GF-D8 (cell line): ENCODE measurements at regions not wholly inside any gene's neighbourhood (a gene's known extent, or its start where the extent isn't known, plus 50 kb on each side); places are given as distances from the start of the nearest gene placed in this dataset.
A peak's percentile ranks its signal among the peaks of the same experiment; 100 is the strongest.
"Not testable (repeated sequence)": the region's sequence is repeated elsewhere in the genome, so short reads cannot be mapped to it uniquely, and the experiment has no call there.

Source experiments
- DNase-seq: peaks from one replicate; lab custom pipeline; 2025; lab: John Stamatoyannopoulos, UW

GRCh38 chr10:30763918-30764317 lies 134.4 kb upstream of the LYZL2 start:
- DNase-seq, result no peak

- no peak for DNase-seq
Measured at GRCh38 chr10:30762620-30763019, 133.1 kb upstream of the LYZL2 start.

- no peak for DNase-seq
Measured at GRCh38 chr10:30759423-30759822, 129.9 kb upstream of the LYZL2 start.

GRCh38 chr10:30758338-30758737 lies 128.8 kb upstream of the LYZL2 start:
- no peak for DNase-seq

GRCh38 chr10:30756896-30757295 lies 127.3 kb upstream of the LYZL2 start:
- DNase-seq, result no peak

- no peak for DNase-seq
Measured at GRCh38 chr10:30756151-30756550, 126.6 kb upstream of the LYZL2 start.

- DNase-seq, result no peak
Measured at GRCh38 chr10:30755441-30755953, 125.9 kb upstream of the LYZL2 start.

- no peak for DNase-seq
Measured at GRCh38 chr10:30752481-30752881, 122.9 kb upstream of the LYZL2 start.

- DNase-seq, result peak; percentile 17
Measured at GRCh38 chr10:30751678-30752331, 122.3 kb upstream of the LYZL2 start.

- DNase-seq, result peak; percentile 53
Measured at GRCh38 chr10:30750971-30751677, 121.6 kb upstream of the LYZL2 start.

GRCh38 chr10:30749385-30749784 lies 119.8 kb upstream of the LYZL2 start:
- DNase-seq, result no peak

GRCh38 chr10:30748152-30748973 lies 118.8 kb upstream of the LYZL2 start:
- DNase-seq, result no peak

GRCh38 chr10:30747633-30748032 lies 118.1 kb upstream of the LYZL2 start:
- DNase-seq, result no peak

- DNase-seq, result no peak
Measured at GRCh38 chr10:30745953-30746352, 116.4 kb upstream of the LYZL2 start.

GRCh38 chr10:30744106-30744505 lies 114.6 kb upstream of the LYZL2 start:
- no peak for DNase-seq

GRCh38 chr10:30743586-30743985 lies 114.0 kb upstream of the LYZL2 start:
- no peak for DNase-seq

GRCh38 chr10:30742471-30742870 lies 112.9 kb upstream of the LYZL2 start:
- no peak for DNase-seq

- DNase-seq, result not testable (repeated sequence)
Measured at GRCh38 chr10:30740774-30741173, 111.2 kb upstream of the LYZL2 start.

GRCh38 chr10:30738416-30738815 lies 108.9 kb upstream of the LYZL2 start:
- no peak for DNase-seq

- no peak for DNase-seq
Measured at GRCh38 chr10:30737931-30738391, 108.4 kb upstream of the LYZL2 start.

- no peak for DNase-seq
Measured at GRCh38 chr10:30736685-30737232, 107.2 kb upstream of the LYZL2 start.

- no peak for DNase-seq
Measured at GRCh38 chr10:30734901-30735300, 105.3 kb upstream of the LYZL2 start.
